Osteocyte (in vitro differentiated cells): ENCODE measurements at regions not wholly inside any gene's neighbourhood (a gene's known extent, or its start where the extent isn't known, plus 50 kb on each side); places are given as distances from the start of the nearest gene placed in this dataset.
"Not testable (repeated sequence)": the region's sequence is repeated elsewhere in the genome, so short reads cannot be mapped to it uniquely, and the experiment has no call there.

Experiments
- DNase-seq: peaks from one replicate; pipeline ENCODE4 v3.0.0; 2021; ENCODE audit warnings: mixed read lengths; ENCODE audit not compliant: unreplicated experiment; ENCODE audit errors: extremely low spot score
- H3K27ac Mint-ChIP-seq: one replicate; pipeline ENCODE4 v1.8.0; 2021; ENCODE audit warnings: mild to moderate bottlenecking, mixed read lengths; ENCODE audit not compliant: unreplicated experiment
- H3K27me3 Mint-ChIP-seq: one replicate; pipeline ENCODE4 v1.8.0; 2021; ENCODE audit warnings: mixed read lengths; ENCODE audit not compliant: unreplicated experiment
- H3K36me3 Mint-ChIP-seq: one replicate; pipeline ENCODE4 v1.8.0; 2021; ENCODE audit warnings: mixed read lengths; ENCODE audit not compliant: unreplicated experiment
- H3K4me1 Mint-ChIP-seq: one replicate; pipeline ENCODE4 v1.8.0; 2021; ENCODE audit warnings: mixed read lengths; ENCODE audit not compliant: unreplicated experiment
- H3K4me3 Mint-ChIP-seq: one replicate; pipeline ENCODE4 v1.8.0; 2021; ENCODE audit warnings: mild to moderate bottlenecking, moderate library complexity, mixed read lengths; ENCODE audit not compliant: unreplicated experiment
- H3K9me3 Mint-ChIP-seq: one replicate; pipeline ENCODE4 v1.8.0; 2021; ENCODE audit warnings: mixed read lengths; ENCODE audit not compliant: unreplicated experiment
- CTCF ChIP-seq: fragments of 200-600 bp; sonication (generic); IDR thresholded peaks from 2 replicates; pipeline ENCODE4 v1.5.0; 2021; ENCODE audit warnings: antibody characterized with exemption, mild to moderate bottlenecking, moderate library complexity

DNA sequence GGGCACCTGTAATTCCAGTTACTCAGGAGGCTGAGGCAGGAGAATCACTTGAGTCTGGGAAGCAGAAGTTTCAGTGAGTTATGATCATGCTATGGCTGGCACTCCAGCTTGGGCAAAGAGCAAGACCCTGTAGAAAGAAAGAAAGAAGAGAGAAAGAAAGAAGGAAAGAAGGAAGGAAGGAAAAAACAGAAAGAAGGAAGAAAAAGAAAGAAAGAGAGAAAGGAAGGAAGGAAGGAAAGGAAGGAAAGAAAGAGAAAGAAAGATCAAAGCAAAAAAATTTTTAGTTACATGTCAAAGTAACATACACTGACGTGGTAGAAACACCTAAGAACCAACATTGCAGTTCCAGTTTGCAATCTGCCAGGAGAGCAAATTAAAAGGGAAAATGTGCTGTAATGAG, 73.8 kb upstream of the JCAD start:
- Mint-ChIP-seq H3K27me3 (peaks cover 21% of the 10 kb centered on the region), H3K4me1 (no peaks in the 10 kb centered on the region), H3K27ac (no peak overlapping the region), H3K36me3 (no peaks in the 10 kb centered on the region), H3K9me3 (no peaks in the 10 kb centered on the region), H3K4me3 (no peak overlapping the region)
- no peak for DNase-seq
- TF ChIP-seq CTCF, result no peak

DNA sequence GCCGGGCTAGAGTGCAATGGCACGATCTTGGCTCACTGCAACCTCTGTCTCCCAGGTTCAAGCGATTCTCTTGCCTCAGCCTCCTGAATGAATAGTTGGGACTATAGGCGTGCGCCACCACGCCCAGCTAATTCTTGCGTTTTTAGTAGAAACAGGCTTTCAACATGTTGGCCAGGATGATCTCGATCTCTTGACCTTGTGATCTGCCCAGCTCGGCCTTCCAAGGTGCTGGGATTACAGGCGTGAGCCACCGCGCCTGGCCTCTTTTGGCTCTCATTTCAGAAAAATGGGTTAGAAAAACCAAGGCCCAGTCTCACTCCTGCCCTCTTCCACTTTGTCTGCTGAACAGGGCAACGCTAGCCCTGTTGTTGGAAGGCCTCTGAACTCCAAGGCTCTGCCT, 72.0 kb upstream of the JCAD start:
- H3K27ac Mint-ChIP-seq, H3K36me3 Mint-ChIP-seq, H3K9me3 Mint-ChIP-seq, H3K4me1 Mint-ChIP-seq, H3K4me3 Mint-ChIP-seq, DNase-seq: not testable (repeated sequence)
- peaks cover 13% of the 10 kb centered on the region for H3K27me3 Mint-ChIP-seq

- not testable (repeated sequence) for H3K9me3 Mint-ChIP-seq, H3K36me3 Mint-ChIP-seq, H3K27ac Mint-ChIP-seq, H3K4me3 Mint-ChIP-seq, H3K4me1 Mint-ChIP-seq, DNase-seq
- peaks cover 19% of the 10 kb centered on the region for H3K27me3 Mint-ChIP-seq
Observed at GRCh38 chr10:30129326-30129725, 69.9 kb upstream of the JCAD start.

DNA sequence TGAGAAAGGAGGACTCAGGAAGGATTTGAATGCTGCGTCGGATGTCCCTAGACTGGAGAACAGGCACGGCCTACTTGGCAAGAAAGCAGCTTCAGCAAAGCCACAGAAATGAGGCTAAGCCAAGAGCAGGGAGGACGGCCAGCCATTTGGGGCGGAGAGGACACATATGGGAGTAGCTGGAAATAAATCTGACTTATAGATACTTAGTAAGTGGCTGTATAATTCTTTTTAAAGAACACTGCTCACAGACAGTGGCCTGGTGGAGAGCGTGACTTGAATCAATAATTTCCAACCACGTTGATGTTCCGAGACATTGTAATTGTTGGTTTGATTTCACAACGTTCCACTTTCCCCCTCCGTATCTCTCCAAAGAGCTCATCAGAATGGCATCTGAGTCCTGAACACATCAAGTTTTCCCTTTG, 67.7 kb upstream of the JCAD start:
- Mint-ChIP-seq H3K36me3 (no peaks in the 10 kb centered on the region), H3K4me1 (no peaks in the 10 kb centered on the region), H3K27me3 (peaks cover 19% of the 10 kb centered on the region), H3K9me3 (no peaks in the 10 kb centered on the region), H3K27ac (no peak overlapping the region), H3K4me3 (no peak overlapping the region)
- no peak for DNase-seq
- TF ChIP-seq CTCF, result no peak

DNA sequence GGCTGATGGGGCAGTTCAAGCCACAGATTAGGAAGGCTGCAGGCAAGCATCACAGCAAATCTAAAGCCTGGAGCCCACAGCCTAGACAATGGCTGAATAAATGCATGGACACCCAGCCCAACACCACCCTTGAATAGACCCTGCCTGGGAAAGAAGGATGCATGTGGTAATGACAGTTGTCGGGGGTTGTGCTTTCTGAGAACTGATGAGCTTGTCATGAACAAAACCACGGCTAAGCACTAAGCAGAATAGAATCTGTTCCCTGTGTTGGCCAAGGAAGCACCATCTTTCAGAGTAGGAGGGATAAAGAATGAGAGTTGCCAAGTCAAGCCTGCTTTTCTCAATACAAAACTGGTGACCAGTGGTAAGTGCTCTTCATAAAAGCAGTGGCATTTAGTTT, 66.1 kb upstream of the JCAD start:
- H3K4me3 Mint-ChIP-seq, result no peak overlapping the region
- no peaks in the 10 kb centered on the region for H3K36me3 Mint-ChIP-seq
- no peaks in the 10 kb centered on the region for H3K9me3 Mint-ChIP-seq

GRCh38 chr10:30124704-30125103, 65.3 kb upstream of the JCAD start:
- no peak for DNase-seq
- no peaks in the 10 kb centered on the region for H3K4me1 Mint-ChIP-seq
- peaks cover 16% of the 10 kb centered on the region for H3K27me3 Mint-ChIP-seq
- no peaks in the 10 kb centered on the region for H3K9me3 Mint-ChIP-seq
- no peak overlapping the region for H3K27ac Mint-ChIP-seq
- no peak overlapping the region for H3K4me3 Mint-ChIP-seq
- no peak for TF ChIP-seq CTCF
- H3K36me3 Mint-ChIP-seq, result no peaks in the 10 kb centered on the region

More for the DNA sequence above, 66.1 kb upstream of the JCAD start:
- Mint-ChIP-seq H3K4me1 (no peaks in the 10 kb centered on the region), H3K27me3 (peaks cover 19% of the 10 kb centered on the region), H3K27ac (no peak overlapping the region)
- no peak for DNase-seq
- no peak for TF ChIP-seq CTCF
